ENCODE measurements at regions not wholly inside any gene's neighbourhood (a gene's known extent, or its start where the extent isn't known, plus 50 kb on each side); places are given as distances from the start of the nearest gene placed in this dataset.

GRCh38 chr3:187567021-187567420, 103.2 kb downstream of the SST start:
- Mint-ChIP-seq H3K4me1 (no peaks in the 10 kb centered on the region), H3K36me3 (no peaks in the 10 kb centered on the region), H3K27me3 (ENCODE audit: low read depth in 3 of 3) (peaks cover 0 to 2% (median 0%) of the 10 kb centered on the region in 3 donors), H3K4me3 (no peak overlapping the region), H3K9me3 (no peaks in the 10 kb centered on the region), H3K27ac (no peak overlapping the region)
- no peaks in the 10 kb centered on the region for H3K4me1 ChIP-seq (ENCODE audit: control insufficient read depth in 1 of 2, insufficient read depth in 2 of 2, low read length in 2 of 2)
- no peak for TF ChIP-seq CTCF (IDR thresholded peaks at IDR 0.05)
- H3K36me3 ChIP-seq (replicated peaks in 1 of 2; ENCODE audit: control insufficient read depth in 1 of 2, insufficient read depth in 2 of 2, low read length in 2 of 2) = no peaks in the 10 kb centered on the region
- no peaks in the 10 kb centered on the region for H3K27me3 ChIP-seq (ENCODE audit: control insufficient read depth in 2 of 2, insufficient read depth in 2 of 2, low read length in 2 of 2)
- H3K27ac ChIP-seq (ENCODE audit: low read depth in 1 of 2, low read length in 2 of 2) = no peak overlapping the region
- no peaks in the 10 kb centered on the region for H3K79me2 ChIP-seq (ENCODE audit: insufficient read depth, low read length)
- DNase-seq = no peak
- no peaks in the 10 kb centered on the region for H4K20me1 ChIP-seq (ENCODE audit: insufficient read depth, low read length)
- WGBS (ENCODE audit: insufficient coverage) = 14% methylated on average over 1 of the region's 2 CpGs
- H3K9me3 ChIP-seq (replicated peaks in 1 of 2; ENCODE audit: control insufficient read depth in 1 of 2, insufficient read depth in 1 of 2, low read length in 2 of 2) = no peaks in the 10 kb centered on the region
- no peak overlapping the region for H2AFZ ChIP-seq (ENCODE audit: insufficient read depth, low read depth, low read length, poor library complexity, severe bottlenecking)
- no peak overlapping the region for H3K4me3 ChIP-seq (replicated peaks in 1 of 3; ENCODE audit: low read depth in 2 of 3, low read length in 3 of 3)
- intact Hi-C loops (cut with micrococcal nuclease) = no loop called here
- H3K4me2 ChIP-seq (replicated peaks; ENCODE audit: extremely low read depth, low read length, poor library complexity, severe bottlenecking) = no peak overlapping the region
- no peak overlapping the region for H3K9ac ChIP-seq (ENCODE audit: insufficient read depth, low read length, poor library complexity, severe bottlenecking)

- H3K9ac ChIP-seq (ENCODE audit: insufficient read depth, low read length, poor library complexity, severe bottlenecking) = no peak overlapping the region
- Mint-ChIP-seq H3K4me3 (no peak overlapping the region), H3K4me1 (no peaks in the 10 kb centered on the region), H3K9me3 (no peaks in the 10 kb centered on the region), H3K27me3 (ENCODE audit: low read depth in 3 of 3) (peaks cover 0 to 2% (median 0%) of the 10 kb centered on the region in 3 donors), H3K27ac (no peak overlapping the region), H3K36me3 (no peaks in the 10 kb centered on the region)
- intact Hi-C loops (cut with micrococcal nuclease) = no loop called here
- no CpG with 5 or more reads among the region's 5 CpGs for WGBS (ENCODE audit: insufficient coverage)
- H3K4me1 ChIP-seq (ENCODE audit: control insufficient read depth in 1 of 2, insufficient read depth in 2 of 2, low read length in 2 of 2) = no peaks in the 10 kb centered on the region
- H3K9me3 ChIP-seq (replicated peaks in 1 of 2; ENCODE audit: control insufficient read depth in 1 of 2, insufficient read depth in 1 of 2, low read length in 2 of 2) = no peaks in the 10 kb centered on the region
- no peaks in the 10 kb centered on the region for H3K79me2 ChIP-seq (ENCODE audit: insufficient read depth, low read length)
- H3K4me2 ChIP-seq (replicated peaks; ENCODE audit: extremely low read depth, low read length, poor library complexity, severe bottlenecking) = no peak overlapping the region
- no peak overlapping the region for H3K27ac ChIP-seq (ENCODE audit: low read depth in 1 of 2, low read length in 2 of 2)
- no peak overlapping the region for H3K4me3 ChIP-seq (replicated peaks in 1 of 3; ENCODE audit: low read depth in 2 of 3, low read length in 3 of 3)
- H3K27me3 ChIP-seq (ENCODE audit: control insufficient read depth in 2 of 2, insufficient read depth in 2 of 2, low read length in 2 of 2) = no peaks in the 10 kb centered on the region
- DNase-seq = no peak
- H4K20me1 ChIP-seq (ENCODE audit: insufficient read depth, low read length) = no peaks in the 10 kb centered on the region
- no peak overlapping the region for H2AFZ ChIP-seq (ENCODE audit: insufficient read depth, low read depth, low read length, poor library complexity, severe bottlenecking)
- no peaks in the 10 kb centered on the region for H3K36me3 ChIP-seq (replicated peaks in 1 of 2; ENCODE audit: control insufficient read depth in 1 of 2, insufficient read depth in 2 of 2, low read length in 2 of 2)
- no peak for TF ChIP-seq CTCF (IDR thresholded peaks at IDR 0.05)
Measured at GRCh38 chr3:187565701-187566100, 104.5 kb downstream of the SST start.
